ENCODE measurements at regions not wholly inside any gene's neighbourhood (a gene's known extent, or its start where the extent isn't known, plus 50 kb on each side); places are given as distances from the start of the nearest gene placed in this dataset.

GRCh38 chr7:33854801-33855350, 50.5 kb upstream of the BMPER start:
- H3K27me3 Mint-ChIP-seq (ENCODE audit: low read depth): peaks cover 11% of the 10 kb centered on the region

More at GRCh38 chr7:33854801-33855350, 50.5 kb upstream of the BMPER start:
- Mint-ChIP-seq H3K4me3 (no peak overlapping the region), H3K27ac (no peak overlapping the region), H3K36me3 (ENCODE audit: low read depth) (no peaks in the 10 kb centered on the region), H3K4me1 (no peaks in the 10 kb centered on the region), H3K9me3 (peaks cover 8% of the 10 kb centered on the region)
- TF ChIP-seq CTCF (IDR thresholded peaks at IDR 0.05; ENCODE audit: unreplicated experiment in 3 of 3): no peak

All from nephron (organoid).